ENCODE measurements at regions not wholly inside any gene's neighbourhood (a gene's known extent, or its start where the extent isn't known, plus 50 kb on each side); places are given as distances from the start of the nearest gene placed in this dataset.

DNA sequence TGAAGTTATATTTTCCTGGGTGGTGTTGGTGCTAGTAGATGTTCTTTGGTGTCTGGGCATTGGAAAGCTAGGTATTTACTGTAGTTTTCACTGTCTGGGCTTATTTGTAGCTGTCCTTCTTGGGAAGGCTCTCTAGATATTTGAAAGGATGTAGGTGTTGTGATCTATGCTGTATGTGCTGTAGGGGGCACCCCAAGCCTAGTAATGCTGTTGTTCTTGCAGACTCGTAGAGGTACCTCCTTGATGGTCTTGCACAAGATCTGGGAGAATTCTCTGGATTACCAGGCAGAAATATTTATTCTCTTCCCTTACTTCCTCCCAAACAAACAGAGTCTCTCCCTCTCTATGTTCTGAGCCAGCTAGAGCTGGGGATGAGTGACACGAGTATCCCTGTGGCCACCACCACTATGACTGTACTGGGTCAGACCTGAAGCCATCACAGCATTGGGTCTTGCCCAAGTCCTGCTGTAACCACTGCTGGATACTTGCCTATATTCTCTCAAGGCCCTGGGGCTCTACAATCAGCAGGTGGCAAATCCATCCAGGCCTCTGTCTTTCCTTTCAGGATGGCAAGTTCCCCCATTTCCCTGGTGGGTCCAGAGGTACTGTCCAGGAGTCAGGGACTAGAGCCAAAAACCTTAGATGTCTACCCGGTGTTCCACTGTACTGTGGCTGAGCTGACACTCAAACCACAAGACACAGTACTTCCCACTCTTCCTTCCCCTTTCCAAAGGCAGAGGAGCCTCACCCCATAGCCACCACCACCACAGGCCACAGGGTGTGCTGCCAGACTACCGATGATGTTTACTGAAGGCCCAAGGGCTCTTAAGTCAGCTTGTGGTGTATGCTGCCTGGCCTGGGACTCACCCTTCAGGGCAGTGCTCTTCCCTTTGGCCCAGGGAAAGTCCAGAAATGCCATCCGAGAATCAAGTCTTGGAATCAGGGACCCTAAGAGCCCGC, 195.2 kb upstream of the DPPA4 start:
- DNase-seq: peak; percentile 29

DNA sequence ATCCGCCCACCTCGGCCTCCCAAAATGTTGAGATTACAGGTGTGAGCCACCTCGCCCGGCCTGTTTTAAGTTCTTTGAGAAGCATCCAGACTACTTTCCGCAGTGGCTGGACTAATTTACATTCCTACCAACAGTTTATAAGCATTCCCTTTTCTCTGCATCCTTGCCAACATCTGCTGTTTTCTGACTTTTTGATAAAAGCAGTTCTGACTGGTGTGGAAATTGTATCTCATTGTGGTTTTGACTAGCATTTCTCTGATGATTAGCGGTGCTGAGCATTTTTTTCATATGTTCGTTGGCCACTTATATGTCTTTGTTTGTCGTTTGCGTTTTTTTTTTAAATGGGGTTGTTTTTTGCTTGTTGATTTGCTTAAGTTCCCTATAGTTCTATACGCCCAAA, 208.4 kb upstream of the DPPA4 start:
- no peak for DNase-seq

DNA sequence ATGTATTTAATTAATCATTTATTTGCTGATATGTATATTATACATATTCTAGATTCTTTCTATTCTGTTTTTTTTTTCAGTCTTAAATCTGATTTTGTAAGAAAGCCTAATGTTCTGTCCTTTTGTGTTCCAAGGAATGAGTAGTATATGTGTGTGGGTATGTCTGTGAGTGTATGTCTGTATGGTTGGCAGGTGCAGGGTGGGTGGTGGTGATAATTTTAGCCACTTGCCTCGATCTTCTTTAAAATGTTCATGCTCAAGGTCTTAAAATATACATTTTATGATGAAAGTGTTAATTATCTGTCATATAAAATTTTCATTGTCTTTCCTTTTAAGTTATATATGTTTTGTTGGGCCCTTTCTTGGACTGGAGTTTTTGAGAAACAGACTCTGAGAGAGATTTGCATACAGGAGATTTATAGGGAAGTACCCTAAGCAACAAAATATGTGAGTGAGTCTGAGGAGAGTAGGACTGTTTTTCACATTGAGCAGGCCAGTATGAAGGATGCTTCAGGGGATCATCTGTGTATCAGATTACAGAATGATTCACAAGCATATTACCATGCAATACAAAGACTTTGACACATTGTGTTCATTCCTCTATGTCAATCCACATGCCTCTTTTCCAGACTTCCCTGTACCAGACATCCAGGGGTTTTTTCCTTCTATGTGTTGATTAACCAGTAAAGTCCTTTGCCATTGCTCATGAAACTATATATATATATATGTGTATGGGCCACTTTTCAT, 211.0 kb upstream of the DPPA4 start:
- no peak for DNase-seq

DNA sequence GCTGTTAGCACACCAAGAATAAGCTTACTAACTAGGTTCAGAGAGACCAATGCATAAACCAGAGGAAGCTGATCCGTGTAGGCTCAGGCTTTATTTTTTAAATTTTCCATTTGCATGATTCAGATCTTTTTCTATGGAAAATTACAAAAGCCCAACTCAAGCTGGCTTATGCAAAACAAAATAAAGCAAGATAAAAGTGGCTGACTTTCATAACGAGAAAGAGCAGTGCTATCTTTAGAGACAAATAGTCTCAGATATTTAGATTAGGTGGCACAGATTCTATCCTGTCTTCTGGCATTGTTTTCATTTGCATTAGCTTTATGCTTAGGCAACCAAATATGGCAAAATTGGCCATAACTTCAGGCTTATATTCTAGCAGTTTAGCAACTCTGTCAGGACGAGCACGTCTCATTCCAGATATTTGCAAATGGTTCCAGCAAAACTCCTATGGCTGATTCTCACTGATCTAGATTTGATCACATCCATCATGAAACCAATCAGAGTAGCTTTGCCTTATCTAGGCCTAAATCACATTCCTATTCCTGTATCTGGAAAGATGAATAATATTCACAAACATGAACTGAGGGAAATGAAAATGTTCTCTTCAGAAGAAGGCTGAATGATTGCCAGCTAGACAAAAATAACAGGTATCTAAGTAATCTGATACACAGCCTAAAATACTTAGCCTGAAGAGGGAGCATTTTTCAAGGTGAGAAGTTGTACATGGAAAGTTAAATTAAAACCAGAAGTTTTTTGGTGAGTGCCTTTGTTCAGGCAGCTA, 216.4 kb upstream of the DPPA4 start:
- no peak for DNase-seq

DNA sequence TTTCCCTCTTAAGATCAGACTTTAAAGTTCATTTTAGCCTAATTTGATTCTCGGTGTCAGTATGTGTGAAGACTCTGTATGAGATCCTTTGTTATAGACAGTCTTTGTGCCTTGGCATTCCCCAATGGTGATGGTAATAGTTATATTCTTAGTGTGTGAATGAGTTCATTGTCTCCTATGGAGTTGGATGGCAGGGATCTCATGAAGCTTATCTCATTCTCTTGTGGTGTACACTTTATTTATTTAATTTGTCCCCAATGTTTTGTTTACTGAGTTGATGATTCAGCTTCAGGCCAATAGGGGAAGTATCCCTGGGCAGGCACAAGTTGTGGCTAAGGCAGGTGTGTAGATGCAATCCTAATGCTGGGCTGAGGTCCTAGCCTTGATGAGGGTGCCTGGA, 222.0 kb upstream of the DPPA4 start:
- DNase-seq: no peak

DNA sequence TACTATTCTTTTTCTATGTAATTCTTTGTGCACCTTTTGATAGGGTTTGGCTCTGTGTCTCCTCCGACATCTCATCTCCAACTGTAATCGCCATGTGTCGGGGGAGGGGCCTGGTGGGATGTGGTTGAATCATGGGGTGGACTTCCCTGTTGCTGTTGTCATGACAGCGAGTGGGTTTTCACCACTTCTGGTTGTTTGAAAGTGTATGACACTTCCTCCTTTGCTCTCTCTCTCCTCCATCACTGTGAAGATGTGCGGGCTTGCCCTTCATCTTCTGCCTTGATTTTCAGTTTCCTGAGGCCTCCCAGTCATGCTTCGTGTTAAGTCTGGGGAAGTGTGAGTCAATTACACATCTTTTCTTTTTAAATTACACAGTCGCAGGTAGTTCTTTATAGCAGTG, 225.8 kb upstream of the DPPA4 start:
- no peak for DNase-seq

DNA sequence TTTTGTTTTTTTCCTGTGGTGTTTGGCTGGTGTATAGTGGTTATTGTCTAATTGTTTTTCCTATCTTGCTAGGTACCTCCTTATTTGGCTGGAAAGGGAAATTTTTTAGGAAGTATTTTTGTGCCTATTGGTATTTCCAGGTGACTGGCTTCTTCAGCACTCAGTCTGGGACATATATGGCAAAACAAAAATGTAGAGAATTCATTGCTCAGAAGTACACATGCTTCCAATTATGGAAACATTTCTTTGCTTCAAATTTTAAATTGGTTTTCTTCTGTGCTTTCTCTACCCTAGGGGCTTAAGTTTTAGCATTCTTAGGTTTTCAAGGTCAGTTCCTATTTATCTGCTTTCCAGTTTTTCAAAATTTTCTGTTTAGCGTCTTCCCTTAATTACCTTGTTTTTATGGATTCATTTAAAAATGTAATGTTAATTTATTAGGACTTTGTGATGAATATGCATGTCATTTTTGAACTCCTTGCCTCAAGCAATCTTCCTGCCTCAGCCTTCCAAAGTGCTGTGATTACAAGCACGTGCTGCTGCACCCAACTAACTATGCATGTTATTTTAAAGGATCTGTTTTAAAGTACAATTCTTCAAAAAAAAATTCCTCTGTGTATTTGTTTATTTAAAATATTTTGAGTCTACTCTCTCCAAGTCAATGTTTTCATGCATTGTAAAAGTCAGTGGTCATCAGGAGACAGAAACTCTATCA, 231.9 kb upstream of the DPPA4 start:
- DNase-seq: no peak

DNA sequence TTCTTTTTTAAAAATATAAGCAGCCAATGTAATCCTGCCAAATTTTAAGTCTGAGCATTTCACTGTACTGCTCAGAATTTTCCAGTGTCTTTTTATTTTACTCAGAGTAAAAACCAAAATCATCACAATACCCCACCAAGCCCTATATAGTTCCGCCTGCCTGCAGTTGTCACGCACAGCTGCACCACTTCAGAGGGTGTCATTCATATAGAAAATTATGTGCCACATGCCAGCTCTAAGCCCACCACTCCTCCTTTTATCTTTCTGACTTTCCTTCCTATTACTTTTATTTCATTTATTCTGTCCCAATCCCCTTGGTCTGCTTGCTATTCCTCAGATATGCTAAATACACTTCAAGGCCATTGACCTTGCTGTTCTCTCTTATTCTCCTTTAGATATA, 233.1 kb upstream of the DPPA4 start:
- no peak for DNase-seq

DNA sequence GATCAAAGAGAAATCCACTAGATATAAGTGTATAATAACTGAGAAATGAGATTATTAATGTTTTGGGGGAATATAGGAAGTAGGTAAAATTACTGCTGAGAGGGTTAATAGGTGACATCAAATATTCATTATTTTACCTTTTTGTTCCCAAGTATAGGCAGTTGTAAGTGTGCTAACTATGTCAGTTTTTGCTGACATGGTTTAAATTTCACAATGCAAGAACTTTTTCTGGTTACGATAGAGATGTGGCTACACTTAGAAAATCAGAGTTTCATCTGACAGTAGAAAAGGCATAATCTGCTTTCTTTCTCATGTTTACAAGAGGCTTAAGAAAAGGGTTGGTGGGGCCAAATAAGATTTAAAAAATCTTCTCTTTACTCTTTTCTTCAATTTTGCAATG, 235.0 kb upstream of the DPPA4 start:
- no peak for DNase-seq

DNA sequence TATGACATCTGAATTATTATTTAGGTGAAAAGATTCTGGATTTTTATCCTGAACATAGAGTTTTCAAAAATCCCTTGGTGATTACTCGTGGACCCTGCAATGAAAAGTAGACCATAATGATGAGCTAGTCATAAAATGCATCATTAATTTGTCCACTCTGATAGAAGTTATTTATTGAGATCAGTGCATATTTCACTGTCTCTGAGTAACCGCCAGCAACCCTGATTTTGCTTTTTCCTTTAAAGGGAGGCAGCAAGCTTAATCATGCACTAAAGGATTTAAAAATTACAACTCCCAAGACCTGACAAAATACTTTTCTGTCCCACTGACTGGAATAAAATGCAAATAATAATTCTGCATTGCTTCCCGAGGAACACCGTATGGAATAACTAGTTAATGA, 259.6 kb upstream of the DPPA4 start:
- DNase-seq: no peak

DNA sequence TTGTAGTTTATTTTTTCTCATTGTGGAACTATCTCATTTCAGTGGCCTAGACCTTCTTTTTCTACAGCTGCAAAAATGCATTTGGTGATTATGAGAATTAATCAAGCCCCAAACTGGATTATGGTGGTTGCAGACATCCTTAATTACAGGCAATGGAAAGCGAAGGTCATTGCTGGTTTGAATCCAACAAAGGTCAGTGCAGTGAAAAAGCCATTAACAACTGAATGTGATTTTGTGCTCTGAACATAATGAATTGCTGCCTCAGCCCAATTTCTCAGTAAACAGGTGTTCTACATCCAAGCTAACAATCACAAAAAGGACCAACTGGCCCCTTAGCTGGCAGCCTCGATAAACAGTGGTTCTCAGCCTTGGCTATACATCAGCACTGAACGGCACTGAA, 260.1 kb upstream of the DPPA4 start:
- no peak for DNase-seq

DNA sequence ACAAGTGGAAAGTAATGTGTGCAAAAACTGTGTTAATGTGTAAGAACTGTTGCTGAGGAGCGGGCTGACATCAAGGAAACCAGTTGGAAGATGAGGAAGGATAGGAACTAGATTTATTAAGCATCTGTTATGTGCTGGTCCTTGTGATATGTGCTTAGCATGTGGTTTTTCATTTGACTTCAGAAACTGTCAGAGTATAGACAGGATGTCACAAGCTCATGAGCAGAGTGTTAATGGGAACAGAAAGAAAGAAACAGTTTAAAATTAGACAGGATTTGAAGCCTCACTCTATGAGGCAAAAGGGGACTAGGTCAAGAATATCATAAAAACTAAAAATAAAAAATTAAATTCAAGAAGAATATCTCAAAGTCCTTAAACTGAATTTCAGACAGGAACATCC, 270.6 kb upstream of the DPPA4 start:
- DNase-seq: no peak

DNA sequence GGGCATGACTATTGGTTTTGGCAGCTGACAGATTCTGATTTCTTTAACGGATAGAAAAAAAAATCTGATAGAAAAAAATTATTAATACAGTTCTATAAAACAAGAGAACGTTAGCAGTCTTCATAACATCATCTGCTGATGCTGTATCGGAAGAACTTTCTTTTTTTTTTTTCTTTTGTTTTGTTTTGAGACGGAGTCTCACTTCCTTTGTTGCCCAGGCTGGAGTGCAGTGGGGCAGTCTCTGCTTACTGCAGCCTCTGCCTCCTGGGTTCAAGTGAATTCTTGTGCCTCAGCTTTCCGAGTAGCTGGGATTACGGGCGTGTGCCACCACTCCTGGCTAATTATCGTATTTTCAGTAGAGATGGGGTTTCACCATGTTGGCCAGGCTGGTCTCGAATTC, 271.2 kb upstream of the DPPA4 start:
- DNase-seq: no peak

DNA sequence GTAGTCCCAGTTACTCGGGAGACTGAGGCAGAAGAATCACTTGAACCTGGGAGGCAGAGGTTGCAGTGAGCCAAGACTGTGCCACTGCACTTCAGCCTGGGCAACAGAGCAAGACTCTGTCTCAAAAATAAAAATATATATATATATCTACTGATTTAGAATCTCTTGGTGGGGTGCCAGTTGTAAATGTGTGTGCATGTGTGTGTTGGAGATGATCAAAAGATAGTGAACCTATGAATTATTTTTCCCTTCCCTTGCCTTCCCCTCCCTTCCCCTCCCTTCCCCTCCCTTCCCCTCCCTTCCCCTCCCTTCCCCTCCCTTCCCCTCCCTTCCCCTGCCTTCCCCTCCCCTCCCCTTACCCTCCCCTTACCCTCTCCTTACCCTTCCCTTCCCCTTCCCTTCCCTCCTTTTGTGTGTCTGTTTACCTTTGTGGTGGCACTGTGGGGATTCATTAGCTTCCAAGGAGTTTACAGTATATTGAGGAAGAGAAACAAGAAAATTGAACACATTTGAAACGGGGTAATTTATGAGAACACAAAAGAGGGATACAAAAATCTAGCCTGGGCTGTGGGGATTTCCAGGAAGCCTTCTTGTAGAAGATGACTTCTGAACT, 281.5 kb upstream of the DPPA4 start:
- no peak for DNase-seq

DNA sequence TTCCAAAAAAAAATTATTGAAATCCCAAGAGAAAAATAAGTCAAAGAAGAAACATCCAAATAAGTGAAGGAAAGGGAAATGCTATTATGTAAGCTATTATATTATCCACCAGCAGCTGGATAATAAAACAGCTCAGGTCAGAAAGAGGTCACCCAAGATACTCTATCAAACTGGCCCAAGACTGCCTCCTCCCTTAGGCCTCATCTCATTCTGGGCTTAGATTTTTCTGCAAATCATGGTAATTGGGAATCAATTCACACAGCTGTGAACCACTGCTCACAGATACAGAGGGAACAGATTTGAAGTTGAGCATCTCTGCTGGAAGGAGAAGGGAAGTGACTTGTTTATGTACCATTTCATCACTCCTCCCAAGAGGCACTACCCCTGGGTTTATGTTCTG, 294.6 kb upstream of the DPPA4 start:
- no peak for DNase-seq

DNA sequence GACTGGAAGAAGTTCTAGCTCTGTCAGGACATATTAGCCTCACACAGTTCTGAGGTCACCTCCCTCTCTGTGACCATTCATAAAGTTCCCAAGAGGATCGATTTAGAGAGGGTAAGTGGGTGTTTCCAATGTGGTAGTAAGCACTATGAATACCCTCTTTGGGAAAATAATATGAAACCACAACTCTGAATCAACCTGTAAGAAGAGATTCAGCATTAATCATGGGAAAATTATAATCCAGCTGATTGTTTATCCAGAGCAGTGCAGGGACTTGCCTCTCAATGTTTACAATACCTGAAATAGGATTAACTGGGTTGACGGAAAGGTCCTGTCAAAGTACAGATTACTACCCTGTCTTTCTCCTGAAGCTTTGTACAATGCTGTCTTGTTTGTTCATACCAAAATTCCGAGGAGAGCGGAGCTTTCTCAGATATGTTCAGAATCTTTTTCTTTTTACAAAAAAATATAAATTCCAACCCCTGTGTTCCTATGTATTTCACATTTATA, 302.9 kb upstream of the DPPA4 start:
- peak; percentile 38 for DNase-seq

DNA sequence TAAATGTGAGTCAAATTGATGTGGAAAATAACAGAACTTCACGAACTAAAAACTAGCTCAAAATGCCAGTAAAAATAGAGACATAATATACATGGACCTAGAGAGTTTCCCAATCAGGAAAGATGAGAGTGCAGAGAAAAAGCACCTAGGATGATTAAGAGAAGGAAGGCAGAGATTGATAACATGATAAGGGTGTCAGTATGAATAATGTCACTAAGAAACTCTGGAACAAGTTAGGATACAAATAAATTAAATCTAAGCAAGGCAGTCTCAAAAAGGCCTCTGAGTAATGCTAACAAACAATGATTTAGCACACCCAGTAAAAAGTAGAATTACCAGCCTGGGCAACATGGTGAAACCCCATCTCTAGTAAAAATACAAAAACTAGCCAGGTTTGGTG, 304.7 kb upstream of the DPPA4 start:
- no peak for DNase-seq

DNA sequence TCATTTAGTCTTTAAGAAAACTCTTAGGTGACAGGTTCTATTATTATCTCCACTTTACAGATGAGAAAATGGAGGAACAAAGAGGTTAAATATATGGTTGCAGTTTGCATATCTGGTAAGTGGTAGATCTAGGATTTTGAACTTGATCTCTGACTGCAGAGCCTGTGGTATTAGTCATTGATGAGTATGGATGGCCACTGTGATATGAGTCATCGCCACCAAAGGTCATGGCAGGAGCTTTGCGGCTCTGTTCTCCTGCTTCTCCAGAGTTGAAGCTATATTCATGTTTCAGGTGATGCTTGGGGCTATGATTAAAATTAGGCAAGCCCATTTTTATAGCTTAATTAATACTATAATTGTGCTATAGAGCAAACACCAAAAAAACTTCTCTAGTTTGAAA, 306.2 kb upstream of the DPPA4 start:
- no peak for DNase-seq

DNA sequence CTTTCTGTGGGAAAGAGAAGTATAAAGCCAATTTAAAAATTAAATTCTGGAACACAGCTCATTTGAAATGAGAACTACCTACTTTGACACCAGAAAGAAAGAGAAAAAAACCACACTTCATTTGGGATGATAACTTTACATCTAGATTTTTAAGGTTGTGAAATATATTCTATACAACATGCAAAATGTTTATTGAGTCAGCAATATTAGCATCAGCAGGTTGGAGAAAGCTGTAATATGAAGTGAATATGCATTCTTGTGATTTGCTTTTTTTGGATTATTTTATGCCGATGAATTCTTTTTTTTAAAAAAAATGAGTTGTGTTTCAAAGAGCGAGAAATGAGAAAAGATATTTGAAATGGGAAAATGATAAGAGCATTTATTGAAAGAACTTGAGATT, 307.0 kb upstream of the DPPA4 start:
- DNase-seq: no peak

DNA sequence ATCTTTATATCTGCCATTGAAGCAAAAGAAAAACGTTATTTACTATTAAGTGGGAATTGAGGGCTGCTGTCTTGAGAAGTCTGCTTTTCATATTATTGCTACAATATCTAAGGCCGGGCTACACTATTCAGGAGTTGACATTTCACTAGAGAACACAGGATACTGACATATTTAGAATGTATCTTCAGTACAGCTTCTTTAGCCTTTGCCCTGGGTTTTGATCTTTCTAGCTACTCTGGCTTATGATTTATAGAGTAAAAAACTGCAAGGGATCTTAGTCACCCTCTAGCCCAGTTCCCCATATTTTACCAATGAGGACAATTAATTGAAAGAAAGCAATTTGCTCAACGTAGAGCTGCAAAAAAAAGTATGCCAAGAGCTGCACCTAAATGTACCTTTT, 307.4 kb upstream of the DPPA4 start:
- DNase-seq: no peak

DNA sequence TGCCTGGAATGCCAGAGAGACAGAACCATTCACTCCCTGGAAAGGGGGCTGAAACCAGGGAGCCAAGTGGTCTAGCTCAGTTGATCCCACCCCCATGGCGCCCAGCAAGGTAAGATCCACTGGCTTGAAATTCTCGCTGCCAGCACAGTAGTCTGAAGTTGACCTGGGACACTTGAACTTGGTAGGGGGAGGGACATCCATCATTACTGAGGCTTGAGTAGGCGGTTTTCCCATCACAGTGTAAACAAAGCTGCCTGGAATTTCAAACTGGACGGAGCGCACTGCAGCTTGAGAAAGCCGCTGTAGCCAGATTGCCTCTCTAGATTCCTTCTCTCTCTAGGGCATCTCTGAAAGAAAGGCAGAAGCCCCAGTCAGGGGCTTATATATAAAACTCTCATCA, 310.7 kb upstream of the DPPA4 start:
- no peak for DNase-seq

DNA sequence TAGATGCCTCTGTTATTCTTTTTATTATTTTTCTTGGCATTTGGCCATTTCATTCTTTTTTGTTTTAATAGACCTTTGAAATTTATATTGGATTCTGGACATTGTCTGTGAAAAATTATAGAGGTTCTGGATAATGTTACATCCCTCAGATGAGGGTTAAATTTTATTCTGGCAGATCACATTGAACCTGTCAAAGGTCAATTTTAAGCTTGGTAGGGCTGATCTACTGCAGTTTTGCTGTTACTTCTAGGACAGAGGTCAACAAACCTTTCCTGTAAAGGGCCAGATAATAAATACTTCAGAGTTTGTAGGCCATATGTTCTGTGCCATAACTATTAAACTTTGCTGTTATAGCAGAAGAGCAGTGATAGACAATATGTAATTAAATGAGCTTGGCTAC, 318.9 kb upstream of the DPPA4 start:
- no peak for DNase-seq

Data from retina (tissue), 1 donor.